Loucy (cell line): ENCODE measurements at regions not wholly inside any gene's neighbourhood (a gene's known extent, or its start where the extent isn't known, plus 50 kb on each side); places are given as distances from the start of the nearest gene placed in this dataset.

ENCODE experiments used
- CTCF ChIP-seq: fragments of 200-600 bp; sonication (generic); conservative IDR thresholded peaks from 2 replicates; pipeline ENCODE4 v1.5.1; 2014; ENCODE audit warnings: mild to moderate bottlenecking, antibody characterized with exemption, low read length
- EZH2phosphoT487 ChIP-seq: fragments of 200-600 bp; IDR thresholded peaks from 2 replicates; pipeline ENCODE4 v1.6.1; 2018; ENCODE audit warnings: antibody characterized with exemption, mild to moderate bottlenecking, moderate library complexity, borderline replicate concordance

GRCh38 chr6:67459556-67459955, 1175.5 kb upstream of the ADGRB3 start:
- TF ChIP-seq CTCF (no peak), EZH2phosphoT487 (no peak)
